ENCODE measurements at regions not wholly inside any gene's neighbourhood (a gene's known extent, or its start where the extent isn't known, plus 50 kb on each side); places are given as distances from the start of the nearest gene placed in this dataset.

DNA sequence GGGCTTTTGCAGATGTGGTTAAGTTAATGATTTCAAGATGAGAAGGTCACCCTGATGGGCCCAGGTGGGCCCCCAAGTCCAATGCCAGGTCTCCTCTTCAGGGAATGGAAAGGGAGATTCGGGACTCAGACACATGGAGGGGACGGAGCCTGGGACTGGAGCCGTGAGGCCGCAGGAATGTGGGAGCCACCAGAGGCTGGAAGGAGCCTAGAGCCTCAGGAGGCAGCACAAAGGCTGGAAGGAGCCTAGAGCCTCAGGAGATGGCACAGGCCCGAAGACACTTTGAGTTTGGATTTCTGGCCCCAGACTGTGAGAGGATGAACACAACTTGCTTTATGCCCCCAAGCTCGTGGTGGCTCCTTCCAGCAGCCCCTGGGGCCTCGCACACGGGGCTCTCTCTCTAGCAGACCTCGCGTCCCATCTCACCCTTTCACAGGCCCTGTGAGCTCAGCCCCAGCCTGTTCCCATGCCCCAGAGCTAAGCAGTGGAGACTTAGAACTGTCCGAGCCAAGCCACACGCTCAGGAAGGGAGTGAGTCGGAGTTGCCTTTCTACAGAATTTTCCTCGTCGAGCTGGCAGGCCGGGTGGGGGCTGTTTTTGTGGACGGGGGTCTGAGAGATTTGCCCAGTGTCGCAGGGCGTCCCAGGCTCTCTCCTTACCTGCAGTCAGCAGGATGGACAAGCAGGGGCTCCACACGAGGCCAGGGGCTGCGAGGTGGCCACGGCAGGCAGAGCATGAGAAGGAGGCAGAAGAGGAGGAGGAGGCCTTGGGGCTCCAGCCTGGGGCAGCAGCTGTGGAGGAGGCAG lies 937.6 kb downstream of the BRD1 start:
- in situ Hi-C loops (cut with MboI; ENCODE audit: low sequenced_read_pairs) = no loop called here

DNA sequence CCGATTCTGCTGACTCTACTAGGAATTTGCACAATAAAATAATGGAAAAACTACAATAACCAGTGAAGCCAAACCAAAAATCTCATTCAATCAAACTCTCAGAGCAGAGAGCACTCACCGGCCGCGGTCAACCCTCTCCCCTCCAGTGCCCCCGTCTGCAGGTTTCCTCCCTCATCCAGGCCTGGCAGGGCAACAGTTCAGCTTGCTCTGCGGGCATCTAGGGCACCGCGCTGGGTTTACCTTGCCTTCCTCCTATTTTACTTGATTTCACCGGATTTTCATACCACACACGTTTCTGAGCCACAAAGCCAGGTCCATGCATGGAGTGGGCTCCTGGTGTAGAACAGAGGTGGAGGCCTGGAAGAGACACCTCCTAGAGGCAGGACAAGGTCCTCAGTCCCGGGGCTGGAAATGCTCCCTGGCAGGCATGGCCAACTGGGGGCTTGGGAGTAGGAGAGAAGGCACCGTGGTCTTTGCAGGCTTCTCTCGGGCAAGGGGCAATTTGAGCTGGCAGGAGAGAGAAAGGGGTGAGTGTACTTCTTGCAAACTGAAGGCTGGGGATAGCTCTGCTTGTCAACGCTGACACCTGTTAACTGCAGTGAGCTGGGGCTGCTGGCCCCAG lies 938.4 kb downstream of the BRD1 start:
- in situ Hi-C loops (cut with MboI; ENCODE audit: low sequenced_read_pairs) = no loop called here

DNA sequence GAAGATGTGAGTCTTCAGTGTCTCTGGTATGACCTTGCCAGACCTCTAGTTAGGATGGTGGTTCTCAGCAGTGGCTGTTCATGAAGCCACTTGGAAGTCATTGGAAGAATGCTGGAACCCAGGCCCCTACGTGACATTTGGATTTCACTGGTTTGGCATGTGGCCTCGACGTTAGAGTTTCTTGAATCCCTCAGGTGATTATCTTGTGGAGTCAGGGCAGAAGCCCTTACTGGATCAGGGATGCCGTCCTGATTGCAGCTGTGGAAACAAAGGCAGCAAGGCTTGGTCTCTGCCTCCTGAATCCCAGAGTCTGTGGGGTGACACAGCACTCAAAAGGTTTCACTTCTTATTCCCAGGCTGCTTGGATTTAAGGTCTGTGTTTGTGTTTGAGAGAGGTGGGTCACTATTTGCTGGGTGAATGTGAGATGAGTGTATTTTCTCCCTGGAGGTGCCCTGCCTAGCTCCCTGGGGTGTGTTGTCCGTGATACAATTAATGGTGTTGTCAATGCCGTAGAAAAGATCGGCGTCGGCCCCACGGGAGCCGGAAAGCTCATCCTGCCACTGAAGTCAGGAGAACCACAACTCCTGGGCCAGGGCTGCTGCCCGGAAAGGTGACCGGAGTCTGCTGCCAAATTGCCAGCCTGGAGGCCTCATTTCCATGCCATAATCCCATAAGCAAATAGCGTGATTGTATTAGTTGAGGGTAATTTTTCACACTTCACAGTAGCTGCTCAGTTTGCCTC lies 939.0 kb downstream of the BRD1 start:
- in situ Hi-C loops (cut with MboI; ENCODE audit: low sequenced_read_pairs) = no loop called here

DNA sequence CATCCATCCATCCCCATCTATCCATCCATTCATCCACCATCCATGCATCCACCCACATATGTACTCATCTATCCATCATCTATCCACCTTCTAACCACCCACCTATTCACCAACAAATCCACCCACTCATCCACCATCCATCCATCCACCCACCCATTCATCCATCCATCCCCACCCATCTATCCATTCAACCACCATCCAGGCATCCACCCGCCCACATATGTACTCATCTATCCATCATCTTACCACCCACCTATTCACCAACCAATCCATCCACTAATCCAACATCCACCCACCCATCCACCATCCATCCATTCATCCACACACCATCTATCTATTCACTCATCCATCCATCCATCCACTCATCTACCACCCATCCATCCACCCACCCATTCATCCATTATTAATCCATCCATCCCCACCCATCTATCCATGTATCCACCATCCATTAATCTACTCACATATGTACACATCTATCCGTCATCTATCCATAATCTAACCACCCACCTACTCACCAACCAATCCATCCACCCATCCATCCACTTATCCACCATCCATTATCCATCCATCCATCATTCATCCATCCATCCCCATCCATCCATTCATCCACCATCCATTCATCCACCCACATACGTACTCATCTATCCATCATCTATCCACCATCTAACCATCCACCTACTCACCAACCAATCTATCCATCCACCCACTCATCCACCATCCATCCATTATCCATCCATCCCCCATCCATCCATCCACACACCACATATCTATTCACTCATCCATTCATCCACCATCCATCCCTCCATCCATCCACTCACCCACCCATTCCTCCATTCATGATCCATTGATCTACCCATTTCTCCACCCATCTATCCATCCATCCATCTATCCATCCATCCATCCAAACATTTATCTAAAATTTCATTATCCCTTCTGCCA lies 940.0 kb downstream of the BRD1 start:
- in situ Hi-C loops (cut with MboI; ENCODE audit: low sequenced_read_pairs) = no loop called here

DNA sequence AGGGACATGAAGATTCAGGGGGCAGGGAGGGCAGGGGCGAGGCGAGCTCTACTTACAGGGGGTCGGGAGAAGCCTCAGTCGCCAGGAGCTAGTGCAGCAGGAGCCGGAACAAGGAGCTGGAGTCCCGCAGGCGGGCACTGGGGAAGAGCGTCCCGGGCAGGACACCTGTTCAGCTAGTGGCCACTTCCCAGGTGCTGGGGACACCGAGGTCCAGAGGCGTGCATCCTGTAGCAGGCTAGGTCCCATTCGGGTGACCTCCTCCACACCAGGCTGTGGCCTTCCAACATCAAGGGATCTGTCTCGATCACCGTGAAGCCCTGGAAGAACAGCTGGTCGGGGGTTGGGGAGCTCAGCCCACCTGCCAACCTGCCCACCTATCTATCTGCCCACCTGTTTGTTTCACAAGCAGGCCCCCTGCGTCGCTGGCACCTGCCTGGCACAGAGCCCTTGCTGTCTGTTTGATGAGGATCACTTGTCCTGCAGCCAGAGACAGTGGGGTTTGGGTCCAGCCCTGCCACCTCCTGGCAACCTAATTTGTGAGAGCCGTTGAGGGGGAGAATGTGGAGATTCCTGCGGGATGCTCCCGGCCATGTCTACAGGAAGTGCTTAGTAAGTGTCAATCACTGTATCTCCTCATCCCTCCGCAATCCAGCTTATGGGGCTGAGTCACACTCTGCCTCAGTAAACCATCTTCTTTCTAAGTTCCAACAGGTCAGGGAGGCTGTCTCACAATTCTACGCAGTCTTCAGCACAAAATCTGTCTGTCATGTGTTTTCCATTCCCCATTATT lies 940.9 kb downstream of the BRD1 start:
- in situ Hi-C loops (cut with MboI; ENCODE audit: low sequenced_read_pairs) = no loop called here

DNA sequence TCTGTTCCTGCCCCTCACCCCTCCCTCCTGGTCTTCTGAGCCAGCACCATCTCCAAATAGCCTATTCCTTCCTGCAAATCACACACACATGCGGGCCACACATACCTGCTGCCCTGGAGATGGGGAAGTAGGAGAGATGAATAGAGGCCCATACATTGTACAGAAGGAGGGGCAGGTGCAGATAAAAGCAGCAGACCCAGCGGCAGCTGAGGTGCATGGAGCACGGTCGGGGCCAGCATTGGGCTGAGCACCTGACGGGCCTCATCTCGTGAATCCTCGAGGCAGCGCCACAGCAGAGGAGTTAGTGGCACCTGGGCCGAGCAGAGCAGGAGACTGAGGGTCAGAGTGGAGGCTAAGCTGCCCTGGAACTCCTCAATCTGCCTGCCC lies 941.8 kb downstream of the BRD1 start:
- in situ Hi-C loops (cut with MboI; ENCODE audit: low sequenced_read_pairs) = no loop called here

DNA sequence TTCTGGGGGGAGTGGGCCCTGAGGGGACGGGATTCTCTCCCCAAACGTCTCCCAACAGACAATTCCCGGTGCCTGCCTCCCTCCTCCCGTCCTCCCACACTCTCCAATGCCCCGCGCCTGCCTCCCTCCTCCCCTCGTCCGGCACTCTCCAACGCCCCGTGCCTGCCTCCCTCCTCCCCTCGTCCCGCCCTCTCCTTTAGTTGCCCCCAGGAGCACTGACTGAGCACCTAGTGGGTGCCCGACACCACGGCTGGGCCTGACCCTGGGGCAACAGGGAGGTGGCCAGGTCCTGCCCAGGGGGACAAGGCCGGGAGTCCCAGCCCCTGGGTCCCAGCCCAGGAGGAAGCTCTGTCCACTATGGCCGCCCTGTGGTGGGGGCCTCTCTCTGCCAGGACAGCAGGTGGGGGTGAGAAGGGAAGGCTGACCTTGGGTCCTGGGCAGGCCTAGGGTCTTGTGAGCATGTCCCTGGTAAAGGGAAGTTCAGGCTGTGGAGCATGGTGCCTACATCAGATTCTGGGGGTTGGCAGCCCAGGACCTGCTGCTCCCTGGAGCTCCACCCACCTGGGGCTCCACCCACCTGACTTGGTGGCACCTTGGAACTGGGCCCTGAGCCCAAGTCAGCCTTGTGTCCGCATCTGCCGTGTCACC lies 942.3 kb downstream of the BRD1 start:
- in situ Hi-C loops (cut with MboI; ENCODE audit: low sequenced_read_pairs) = no loop called here

DNA sequence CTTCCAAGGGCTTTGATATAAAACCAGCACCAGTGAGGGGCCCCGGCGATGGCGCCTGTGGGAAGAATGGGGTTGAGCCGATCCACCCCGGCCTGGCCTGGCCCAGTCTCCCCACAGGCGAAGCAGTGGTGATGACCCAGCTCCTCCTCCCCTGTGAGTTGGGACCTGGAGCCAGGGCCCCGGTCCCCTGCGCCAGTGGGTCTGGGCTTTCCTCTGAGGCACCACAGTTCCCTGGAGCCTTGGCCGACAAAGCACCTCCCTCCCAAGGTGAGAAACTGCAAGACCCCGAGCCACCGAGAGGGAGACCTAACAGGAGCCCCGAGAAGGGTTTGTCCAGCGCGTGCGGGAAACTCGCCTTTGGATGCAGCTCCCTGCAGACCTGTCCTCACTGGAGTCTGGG lies 942.9 kb downstream of the BRD1 start:
- in situ Hi-C loops (cut with MboI; ENCODE audit: low sequenced_read_pairs) = no loop called here

DNA sequence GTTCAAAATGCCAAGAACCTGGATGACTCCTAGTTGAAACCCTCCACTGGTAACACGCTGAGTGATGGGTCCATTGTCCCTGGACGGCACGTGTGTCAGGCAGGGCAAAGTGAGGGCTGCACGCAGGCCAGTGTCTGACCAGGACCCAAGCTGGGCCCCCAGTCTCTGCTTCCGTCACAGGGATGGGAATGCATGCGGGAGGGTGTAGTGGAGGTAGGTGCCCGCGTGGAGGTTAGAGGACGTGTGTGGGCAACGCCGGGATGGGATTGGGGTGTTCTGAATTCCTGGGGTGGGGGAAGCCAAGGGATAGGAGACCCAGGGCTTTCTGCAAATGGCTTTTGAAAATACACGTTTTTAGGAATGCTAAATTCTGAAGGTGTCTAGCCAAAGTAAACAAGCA lies 943.3 kb downstream of the BRD1 start:
- in situ Hi-C loops (cut with MboI; ENCODE audit: low sequenced_read_pairs) = no loop called here

DNA sequence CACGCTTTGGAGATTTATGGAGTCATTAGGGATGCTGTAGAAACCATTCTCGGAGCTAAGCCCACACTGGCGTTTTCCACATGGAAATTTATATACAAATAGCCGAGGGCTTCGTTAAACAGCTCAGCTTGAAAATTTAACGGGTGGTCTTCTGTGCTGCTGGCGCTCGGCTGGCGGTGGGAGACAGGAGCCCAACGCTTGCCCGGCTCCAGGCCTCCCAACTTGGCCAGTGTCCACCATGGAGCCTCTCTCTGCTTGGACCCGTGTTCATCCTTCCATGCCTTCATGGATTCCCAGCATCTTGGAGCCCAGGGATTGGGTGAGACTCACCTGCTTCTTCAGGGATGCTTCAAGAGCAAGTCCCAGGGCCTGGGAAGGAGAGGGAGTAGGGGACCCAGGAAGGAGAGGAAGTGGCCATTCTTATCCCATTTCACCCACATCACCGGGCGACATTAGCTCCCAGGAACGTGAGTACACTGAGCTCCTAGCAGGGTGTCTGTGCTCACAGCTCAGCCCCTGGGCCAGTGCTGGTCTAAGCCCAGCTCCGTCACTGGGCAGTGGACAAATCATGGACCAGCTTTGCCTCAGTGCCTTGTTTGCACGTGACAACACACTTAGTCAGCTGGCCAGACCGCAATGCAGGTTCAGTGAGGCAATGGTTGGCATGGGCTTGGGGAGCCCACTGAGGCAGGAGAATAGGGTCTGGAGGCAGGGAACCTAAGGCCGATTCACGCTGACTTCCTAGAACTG lies 944.3 kb downstream of the BRD1 start:
- in situ Hi-C loops (cut with MboI; ENCODE audit: low sequenced_read_pairs) = no loop called here

DNA sequence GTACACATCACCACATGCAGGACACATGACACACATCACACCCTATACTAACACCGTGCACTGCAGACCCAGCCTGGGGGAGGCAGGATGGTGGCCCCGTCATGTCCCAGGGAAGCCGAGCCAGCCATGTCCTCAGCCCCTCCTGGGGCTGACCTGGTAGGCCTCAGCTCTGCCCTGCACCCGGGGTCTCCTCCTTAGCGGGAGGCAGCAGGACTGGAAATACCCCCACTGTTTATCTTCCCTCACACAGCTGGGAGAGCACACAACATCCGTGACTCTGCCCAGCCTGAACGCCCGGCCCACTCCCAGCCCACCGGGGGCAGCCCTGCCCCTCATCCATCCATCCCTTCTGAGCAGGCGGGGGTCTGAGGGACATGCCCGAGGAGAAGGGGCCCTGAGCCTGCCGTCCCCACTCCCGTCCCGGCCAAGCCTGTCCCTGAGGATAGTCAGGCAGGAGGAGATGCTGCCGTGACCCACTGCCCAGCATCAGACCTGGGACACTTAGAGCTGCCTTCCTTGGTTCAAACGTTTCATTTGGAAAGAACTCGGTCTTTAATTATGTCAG lies 945.0 kb downstream of the BRD1 start:
- in situ Hi-C loops (cut with MboI; ENCODE audit: low sequenced_read_pairs) = no loop called here

DNA sequence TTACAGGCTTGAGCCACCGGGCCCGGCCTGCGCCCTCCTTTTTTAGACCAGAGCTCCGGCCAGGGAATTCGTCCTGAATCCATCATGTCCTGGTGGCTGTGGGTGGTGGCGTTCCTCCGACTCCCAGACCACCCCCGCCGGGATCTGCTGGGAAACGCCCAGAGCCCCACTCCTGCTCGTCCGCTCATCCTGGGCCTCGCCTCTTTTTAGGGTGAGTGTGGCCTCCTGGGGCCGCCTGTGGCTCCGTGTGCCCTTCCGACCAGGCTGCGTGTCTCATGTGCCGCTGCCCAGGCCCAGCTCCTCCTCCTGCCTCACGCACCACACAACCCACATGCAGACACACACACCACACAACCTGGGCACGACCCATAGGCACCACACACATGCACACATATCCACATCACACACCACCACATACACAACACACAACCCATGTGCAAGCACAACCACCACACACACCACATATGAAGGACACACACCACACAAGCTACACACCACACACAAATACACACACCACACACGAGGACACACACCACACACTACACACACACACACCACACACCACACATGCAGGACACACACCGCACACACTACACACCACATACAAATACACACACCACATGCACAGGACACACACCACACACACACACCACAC lies 946.2 kb downstream of the BRD1 start:
- in situ Hi-C loops (cut with MboI; ENCODE audit: low sequenced_read_pairs) = no loop called here

DNA sequence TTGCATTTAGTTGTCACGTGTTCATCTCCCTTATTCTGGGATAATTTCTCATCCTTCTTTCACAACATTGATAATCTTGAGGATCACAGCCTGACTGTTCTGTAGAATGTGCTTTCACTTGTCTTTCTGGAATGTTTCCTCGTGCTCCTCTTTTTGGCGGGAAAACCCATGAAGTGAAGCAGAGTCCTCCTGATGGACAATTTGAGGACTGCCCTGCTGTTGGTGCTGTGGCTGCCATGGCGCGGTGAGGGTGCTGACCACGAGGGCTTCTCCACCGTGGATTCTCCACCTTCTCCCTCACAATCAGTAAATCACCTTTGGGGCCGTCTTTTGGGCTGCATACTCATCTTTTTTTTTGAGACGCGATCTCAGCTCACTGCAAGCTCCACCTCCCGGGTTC lies 946.9 kb downstream of the BRD1 start:
- in situ Hi-C loops (cut with MboI; ENCODE audit: low sequenced_read_pairs) = no loop called here

DNA sequence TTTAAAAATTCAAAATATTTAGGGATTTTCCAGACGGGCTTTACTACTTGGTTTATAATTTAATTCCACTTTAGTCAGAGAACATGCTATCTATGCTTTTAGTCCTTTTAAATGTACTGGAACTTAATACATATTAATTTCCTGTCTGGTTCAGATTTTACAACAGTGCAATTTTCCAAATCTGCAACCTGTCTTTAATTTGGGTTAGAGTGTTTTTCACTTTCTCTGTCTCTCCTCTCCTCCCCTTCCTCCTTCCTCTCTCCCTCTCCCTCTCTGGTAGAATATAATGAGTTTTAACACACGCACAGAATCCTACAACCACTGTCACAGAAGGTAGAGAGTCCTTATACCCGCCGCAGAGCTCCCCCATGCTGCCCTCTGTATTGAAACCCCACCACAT lies 950.7 kb downstream of the BRD1 start:
- in situ Hi-C loops (cut with MboI; ENCODE audit: low sequenced_read_pairs) = no loop called here

DNA sequence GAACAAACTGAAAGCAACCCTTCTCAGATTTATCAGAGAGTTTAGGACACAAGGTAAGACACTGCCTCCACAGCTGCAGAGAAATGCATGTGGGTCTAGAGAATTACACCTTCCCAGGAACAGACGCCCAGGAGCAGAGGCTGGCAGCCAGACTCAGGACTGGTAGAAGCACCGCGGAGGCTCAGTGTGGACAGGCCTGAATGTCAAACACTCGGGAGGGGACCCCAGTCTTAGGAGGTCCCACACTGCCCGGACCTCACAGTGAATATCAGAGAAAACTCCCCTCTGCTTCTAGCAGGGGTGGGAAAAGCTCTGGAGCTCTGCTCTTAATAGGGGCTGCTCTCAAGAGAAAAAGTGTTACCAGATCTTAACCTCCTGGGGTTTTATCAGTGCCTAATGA lies 952.7 kb downstream of the BRD1 start:
- in situ Hi-C loops (cut with MboI; ENCODE audit: low sequenced_read_pairs) = no loop called here

DNA sequence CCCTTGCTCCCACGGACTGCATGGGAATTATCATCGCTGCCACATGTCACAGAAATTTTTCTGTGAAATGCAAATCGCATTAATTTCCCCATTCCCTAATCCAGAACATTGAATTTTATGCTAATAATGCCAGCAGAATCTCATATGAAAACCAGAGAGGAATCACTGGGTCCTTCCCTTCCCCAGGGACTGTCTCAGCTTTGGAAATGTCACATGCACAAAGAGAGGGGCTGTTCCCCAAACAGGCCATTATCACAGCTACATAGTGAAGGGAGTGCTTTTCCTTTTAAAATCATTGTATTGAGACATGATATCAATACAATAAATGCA lies 954.5 kb downstream of the BRD1 start:
- in situ Hi-C loops (cut with MboI; ENCODE audit: low sequenced_read_pairs) = no loop called here

DNA sequence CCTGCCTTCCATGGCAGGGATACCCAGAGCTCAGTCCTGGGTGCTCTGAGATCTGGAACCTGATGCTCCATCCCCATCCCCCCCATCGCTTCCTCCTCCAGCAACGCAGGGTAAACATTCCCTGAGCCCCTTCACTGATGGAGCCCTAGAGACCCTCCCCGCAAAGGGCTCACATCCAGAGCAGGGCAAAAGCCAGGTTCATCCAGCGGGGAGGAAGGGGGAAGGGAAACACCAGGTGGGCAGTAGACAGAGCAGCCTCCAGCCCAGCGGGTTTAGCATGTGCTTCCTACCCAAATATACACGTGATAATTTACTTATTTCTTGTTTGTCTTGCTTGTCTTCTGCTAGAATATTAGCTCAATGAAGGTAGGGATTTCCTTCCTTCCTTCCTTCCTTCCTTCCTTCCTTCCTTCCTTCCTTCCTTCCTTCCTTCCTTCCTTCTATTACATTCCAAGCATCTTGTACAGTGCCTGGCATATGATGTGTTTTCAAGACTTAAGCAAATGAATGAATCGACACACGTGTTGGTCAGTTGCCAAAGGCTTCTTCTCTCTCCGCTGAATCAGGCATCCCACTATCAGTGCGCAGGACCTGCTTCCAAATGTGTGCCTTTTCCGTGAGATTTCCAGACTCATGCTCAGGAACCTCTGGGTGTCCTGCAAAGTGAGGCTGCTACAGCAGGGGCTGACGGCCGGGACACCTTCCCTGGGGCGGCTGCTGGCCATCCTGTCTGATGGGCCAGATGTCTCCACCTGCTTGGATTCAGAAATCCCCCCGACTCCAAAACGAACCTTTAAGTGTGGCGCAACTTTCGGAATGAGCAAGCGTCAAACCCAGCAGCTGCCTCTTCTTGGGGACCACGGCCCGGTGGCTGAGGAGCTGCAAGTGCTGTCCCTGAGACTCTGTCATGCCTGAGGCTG lies 955.1 kb downstream of the BRD1 start:
- in situ Hi-C loops (cut with MboI; ENCODE audit: low sequenced_read_pairs) = no loop called here
